ENCODE measurements at regions not wholly inside any gene's neighbourhood (a gene's known extent, or its start where the extent isn't known, plus 50 kb on each side); places are given as distances from the start of the nearest gene placed in this dataset.

GRCh38 chr3:124351430-124352148 lies 359.7 kb upstream of the ROPN1 start:
- Histone ChIP-seq H3K27me3 (no peaks in the 10 kb centered on the region), H3K27ac (no peak overlapping the region), H3K4me1 (no peaks in the 10 kb centered on the region), H3K4me3 (replicated peaks in 1 of 3) (no peak overlapping the region), H3K36me3 (no peaks in the 10 kb centered on the region), H3K9me3 (no peaks in the 10 kb centered on the region)
- 29 to 44% methylated on average over 4 of the region's 4 CpGs for WGBS, 2 donors
- DNase-seq = peak; percentile 15 to 33
- TF ChIP-seq CTCF (IDR thresholded peaks at IDR 0.05) (peak in 5 of 6 experiments; percentile 17 to 85 (median 66)), POLR2A (IDR thresholded peaks at IDR 0.05) (no peak)
- intact Hi-C loops (cut with DNase I) = loop anchor here (10.0 kb wide), 1 partner anchor 203 kb away; no protein-coding TSS in a partner anchor

GRCh38 chr3:124352149-124352539 lies 360.2 kb upstream of the ROPN1 start:
- Histone ChIP-seq H3K4me1 (no peaks in the 10 kb centered on the region), H3K27ac (no peak overlapping the region), H3K4me3 (replicated peaks in 1 of 3) (no peak overlapping the region), H3K9me3 (no peaks in the 10 kb centered on the region), H3K36me3 (no peaks in the 10 kb centered on the region), H3K27me3 (no peaks in the 10 kb centered on the region)
- no peak for TF ChIP-seq POLR2A (IDR thresholded peaks at IDR 0.05)
- no peak for TF ChIP-seq CTCF (IDR thresholded peaks at IDR 0.05)
- DNase-seq = no peak
- intact Hi-C loops (cut with DNase I) = loop anchor here (10.0 kb wide), 1 partner anchor 203 kb away; no protein-coding TSS in a partner anchor
- WGBS, 2 donors = 95 to 96% methylated on average over 3 of the region's 3 CpGs

- DNase-seq = no peak
- WGBS, 2 donors = 87 to 93% methylated on average over 2 of the region's 2 CpGs
- Histone ChIP-seq H3K27me3 (no peaks in the 10 kb centered on the region), H3K4me1 (no peaks in the 10 kb centered on the region), H3K9me3 (no peaks in the 10 kb centered on the region), H3K27ac (no peak overlapping the region), H3K4me3 (replicated peaks in 1 of 3) (no peak overlapping the region), H3K36me3 (no peaks in the 10 kb centered on the region)
- TF ChIP-seq CTCF (IDR thresholded peaks at IDR 0.05) (no peak), POLR2A (IDR thresholded peaks at IDR 0.05) (no peak)
- intact Hi-C loops (cut with DNase I) = loop anchor here (10.0 kb wide), 1 partner anchor 201 kb away; no protein-coding TSS in a partner anchor
Measured at GRCh38 chr3:124353691-124354090, 361.8 kb upstream of the ROPN1 start.

GRCh38 chr3:124354150-124354549 lies 362.2 kb upstream of the ROPN1 start:
- Histone ChIP-seq H3K36me3 (no peaks in the 10 kb centered on the region), H3K4me1 (no peaks in the 10 kb centered on the region), H3K27me3 (no peaks in the 10 kb centered on the region), H3K27ac (no peak overlapping the region), H3K9me3 (no peaks in the 10 kb centered on the region), H3K4me3 (replicated peaks in 1 of 3) (no peak overlapping the region)
- intact Hi-C loops (cut with DNase I) = loop anchor here (10.0 kb wide), 1 partner anchor 201 kb away; no protein-coding TSS in a partner anchor
- 95 to 96% methylated on average over 2 of the region's 2 CpGs for WGBS, 2 donors
- TF ChIP-seq POLR2A (IDR thresholded peaks at IDR 0.05) (no peak), CTCF (IDR thresholded peaks at IDR 0.05) (no peak)
- no peak for DNase-seq

GRCh38 chr3:124358156-124358555 lies 366.2 kb upstream of the ROPN1 start:
- no peaks in the 10 kb centered on the region for H3K36me3 ChIP-seq
- WGBS, 2 donors = 95 to 97% methylated on average over 3 of the region's 3 CpGs
- TF ChIP-seq POLR2A (IDR thresholded peaks at IDR 0.05) (no peak), CTCF (IDR thresholded peaks at IDR 0.05) (no peak)
- H3K27ac ChIP-seq = no peak overlapping the region
- intact Hi-C loops (cut with DNase I) = loop anchor here (10.0 kb wide), 1 partner anchor 197 kb away; no protein-coding TSS in a partner anchor
- peaks cover 0 to 6% of the 10 kb centered on the region in 2 donors for H3K4me1 ChIP-seq
- H3K27me3 ChIP-seq = no peaks in the 10 kb centered on the region
- no peak overlapping the region for H3K4me3 ChIP-seq (replicated peaks in 1 of 3)
- H3K9me3 ChIP-seq = no peaks in the 10 kb centered on the region
- no peak for DNase-seq

Measured in thyroid gland (tissue), 4 donors.